ENCODE measurements at regions not wholly inside any gene's neighbourhood (a gene's known extent, or its start where the extent isn't known, plus 50 kb on each side); places are given as distances from the start of the nearest gene placed in this dataset.

GRCh38 chr16:85515319-85515745, 97.8 kb upstream of the GSE1 start:
- peaks cover 3% of the 10 kb centered on the region; the same call in 1 of the 2 replicates for H3K27me3 ChIP-seq (ENCODE audit: control insufficient read depth, low read length)
- H3K4me2 ChIP-seq (ENCODE audit: low read length) = no peak overlapping the region
- H3K4me3 ChIP-seq (ENCODE audit: low read length) = no peak overlapping the region
- H3K9me3 ChIP-seq (ENCODE audit: control insufficient read depth, insufficient read depth, low read length) = no peaks in the 10 kb centered on the region
- H3K27ac ChIP-seq (ENCODE audit: low read depth, low read length) = no peak overlapping the region
- H3K4me1 ChIP-seq (ENCODE audit: control insufficient read depth, low read length) = no peaks in the 10 kb centered on the region
- TF ChIP-seq EZH2phosphoT487 (IDR thresholded peaks at IDR 0.05; ENCODE audit: borderline replicate concordance, low read length) (no peak), CTCF (IDR thresholded peaks at IDR 0.05; ENCODE audit: low read depth, low read length, poor library complexity, severe bottlenecking) (no peak)
- no peaks in the 10 kb centered on the region for H4K20me1 ChIP-seq (ENCODE audit: control insufficient read depth, insufficient read depth, low read depth, low read length)
- H3K36me3 ChIP-seq (ENCODE audit: control insufficient read depth, low read length) = no peaks in the 10 kb centered on the region
- H3K9me2 ChIP-seq (replicated peaks; ENCODE audit: control insufficient read depth, low read length) = no peaks in the 10 kb centered on the region
- no peaks in the 10 kb centered on the region for H3F3A ChIP-seq (ENCODE audit: control insufficient read depth, insufficient read depth)
- H3K79me2 ChIP-seq (ENCODE audit: control insufficient read depth, low read length) = no peaks in the 10 kb centered on the region

GRCh38 chr16:85515830-85516397, 97.2 kb upstream of the GSE1 start:
- Histone ChIP-seq H3K36me3 (ENCODE audit: control insufficient read depth, low read length) (no peaks in the 10 kb centered on the region), H3K9me3 (ENCODE audit: control insufficient read depth, insufficient read depth, low read length) (no peaks in the 10 kb centered on the region), H3K27ac (ENCODE audit: low read depth, low read length) (no peak overlapping the region), H3K79me2 (ENCODE audit: control insufficient read depth, low read length) (no peaks in the 10 kb centered on the region), H3K27me3 (ENCODE audit: control insufficient read depth, low read length) (peaks cover 3% of the 10 kb centered on the region; the same call in 1 of the 2 replicates), H3K4me2 (ENCODE audit: low read length) (no peak overlapping the region), H4K20me1 (ENCODE audit: control insufficient read depth, insufficient read depth, low read depth, low read length) (no peaks in the 10 kb centered on the region), H3K4me1 (ENCODE audit: control insufficient read depth, low read length) (no peaks in the 10 kb centered on the region), H3K9me2 (replicated peaks; ENCODE audit: control insufficient read depth, low read length) (no peaks in the 10 kb centered on the region), H3F3A (ENCODE audit: control insufficient read depth, insufficient read depth) (no peaks in the 10 kb centered on the region), H3K4me3 (ENCODE audit: low read length) (no peak overlapping the region)
- TF ChIP-seq CTCF (IDR thresholded peaks at IDR 0.05; ENCODE audit: low read depth, low read length, poor library complexity, severe bottlenecking) (no peak), EZH2phosphoT487 (IDR thresholded peaks at IDR 0.05; ENCODE audit: borderline replicate concordance, low read length) (no peak)

GRCh38 chr16:85517154-85517553, 96.0 kb upstream of the GSE1 start:
- TF ChIP-seq CTCF (IDR thresholded peaks at IDR 0.05; ENCODE audit: low read depth, low read length, poor library complexity, severe bottlenecking) (no peak), EZH2phosphoT487 (IDR thresholded peaks at IDR 0.05; ENCODE audit: borderline replicate concordance, low read length) (no peak)
- Histone ChIP-seq H3K27me3 (ENCODE audit: control insufficient read depth, low read length) (no peaks in the 10 kb centered on the region), H3K4me1 (ENCODE audit: control insufficient read depth, low read length) (no peaks in the 10 kb centered on the region), H3K4me2 (ENCODE audit: low read length) (no peak overlapping the region), H3K79me2 (ENCODE audit: control insufficient read depth, low read length) (no peaks in the 10 kb centered on the region), H3K4me3 (ENCODE audit: low read length) (no peak overlapping the region), H4K20me1 (ENCODE audit: control insufficient read depth, insufficient read depth, low read depth, low read length) (no peaks in the 10 kb centered on the region), H3K36me3 (ENCODE audit: control insufficient read depth, low read length) (no peaks in the 10 kb centered on the region), H3K9me3 (ENCODE audit: control insufficient read depth, insufficient read depth, low read length) (no peaks in the 10 kb centered on the region), H3F3A (ENCODE audit: control insufficient read depth, insufficient read depth) (no peaks in the 10 kb centered on the region), H3K9me2 (replicated peaks; ENCODE audit: control insufficient read depth, low read length) (no peaks in the 10 kb centered on the region), H3K27ac (ENCODE audit: low read depth, low read length) (no peak overlapping the region)
